SH-SY5Y (cell line): ENCODE measurements at regions not wholly inside any gene's neighbourhood (a gene's known extent, or its start where the extent isn't known, plus 50 kb on each side); places are given as distances from the start of the nearest gene placed in this dataset.

Experiments
- GATA2 ChIP-seq: IDR thresholded peaks from 2 replicates; pipeline ENCODE4 v1.6.1; 2011; ENCODE audit warnings: mild to moderate bottlenecking, low read depth, low read length
- GATA3 ChIP-seq: IDR thresholded peaks from 2 replicates; pipeline ENCODE4 v1.6.1; 2011; ENCODE audit warnings: low read depth, mild to moderate bottlenecking, low read length, moderate library complexity

GRCh38 chr1:209425959-209426358, 157.6 kb upstream of the CAMK1G start:
- TF ChIP-seq GATA2: no peak
- no peak for TF ChIP-seq GATA3
